OCI-LY1 (cell line): ENCODE measurements at regions not wholly inside any gene's neighbourhood (a gene's known extent, or its start where the extent isn't known, plus 50 kb on each side); places are given as distances from the start of the nearest gene placed in this dataset.

ENCODE experiments used
- H2AFZ ChIP-seq: fragments of 200-600 bp; sonication (generic), shearing (Covaris generic); 2 replicates; pipeline ENCODE4 v1.6.0; 2014; ENCODE audit warnings: antibody characterized with exemption, mild to moderate bottlenecking, low read length
- H3F3A ChIP-seq: fragments of 200-600 bp; sonication (generic), shearing (Covaris generic); 2 replicates; pipeline ENCODE4 v1.6.0; 2014; ENCODE audit warnings: mild to moderate bottlenecking, antibody characterized with exemption, low read length, moderate library complexity; ENCODE audit not compliant: insufficient read depth
- H3K27ac ChIP-seq: fragments of 200-600 bp; sonication (generic); 2 replicates; pipeline ENCODE4 v1.5.1; 2014; ENCODE audit warnings: low read length, mixed run types, mild to moderate bottlenecking, low read depth; ENCODE audit not compliant: poor library complexity, severe bottlenecking
- H3K27me3 ChIP-seq: fragments of 200-600 bp; sonication (generic); 2 replicates; pipeline ENCODE4 v1.6.0; 2014; ENCODE audit warnings: antibody characterized with exemption, mild to moderate bottlenecking, low read length, moderate library complexity; ENCODE audit not compliant: insufficient read depth
- H3K36me3 ChIP-seq: fragments of 200-600 bp; sonication (generic); 2 replicates; pipeline ENCODE4 v1.6.1; 2014; ENCODE audit warnings: mild to moderate bottlenecking, antibody characterized with exemption, low read length, moderate library complexity, mixed read lengths; ENCODE audit not compliant: insufficient read depth
- H3K4me1 ChIP-seq: fragments of 200-600 bp; sonication (generic); 2 replicates; pipeline ENCODE4 v1.5.1; 2014; ENCODE audit warnings: mild to moderate bottlenecking, low read length, moderate library complexity; ENCODE audit not compliant: insufficient read depth, severe bottlenecking
- H3K4me2 ChIP-seq: fragments of 200-600 bp; sonication (generic), shearing (Covaris generic); 2 replicates; pipeline ENCODE4 v1.6.1; 2014; ENCODE audit warnings: low read length
- H3K4me3 ChIP-seq: fragments of 200-600 bp; sonication (generic); 2 replicates; pipeline ENCODE4 v1.5.1; 2014; ENCODE audit warnings: low read length, low read depth, mild to moderate bottlenecking, mixed read lengths; ENCODE audit not compliant: poor library complexity, severe bottlenecking
- H3K79me2 ChIP-seq: fragments of 200-600 bp; shearing (Covaris generic); 2 replicates; pipeline ENCODE4 v1.6.1; 2016; ENCODE audit warnings: mixed run types, low read length, mixed read lengths; ENCODE audit not compliant: insufficient read depth
- H3K9ac ChIP-seq: fragments of 200-600 bp; sonication (generic), shearing (Covaris generic); 2 replicates; pipeline ENCODE4 v1.6.1; 2014; ENCODE audit warnings: mild to moderate bottlenecking, low read length, mixed read lengths
- H3K9me2 ChIP-seq: fragments of 200-600 bp; sonication (generic), shearing (Covaris generic); 2 replicates; pipeline ENCODE4 v1.6.1; 2014; ENCODE audit warnings: low read depth, mild to moderate bottlenecking, low read length, mixed read lengths
- H3K9me3 ChIP-seq: fragments of 200-600 bp; shearing (Covaris generic); 2 replicates; pipeline ENCODE4 v1.6.1; 2014; ENCODE audit warnings: low read length, mixed read lengths
- H4K20me1 ChIP-seq: fragments of 200-600 bp; sonication (generic), shearing (Covaris generic); 2 replicates; pipeline ENCODE4 v1.6.0; 2016; ENCODE audit warnings: mild to moderate bottlenecking, low read length; ENCODE audit not compliant: insufficient read depth
- EZH2 ChIP-seq: fragments of 200-600 bp; sonication (generic), shearing (Covaris generic); IDR thresholded peaks from 2 replicates; pipeline ENCODE4 v1.8.0; 2017; ENCODE audit warnings: borderline replicate concordance, mixed run types, mild to moderate bottlenecking, antibody characterized with exemption, low read length, moderate library complexity, mixed read lengths
- TF ChIP-seq, protein P1 (sequence below): fragments of 200-600 bp; sonication (generic), shearing (Covaris generic); IDR thresholded peaks from 2 replicates; pipeline ENCODE4 v1.5.1; 2017; ENCODE audit warnings: mild to moderate bottlenecking, antibody characterized with exemption, low read length, moderate library complexity, mixed read lengths

DNA sequence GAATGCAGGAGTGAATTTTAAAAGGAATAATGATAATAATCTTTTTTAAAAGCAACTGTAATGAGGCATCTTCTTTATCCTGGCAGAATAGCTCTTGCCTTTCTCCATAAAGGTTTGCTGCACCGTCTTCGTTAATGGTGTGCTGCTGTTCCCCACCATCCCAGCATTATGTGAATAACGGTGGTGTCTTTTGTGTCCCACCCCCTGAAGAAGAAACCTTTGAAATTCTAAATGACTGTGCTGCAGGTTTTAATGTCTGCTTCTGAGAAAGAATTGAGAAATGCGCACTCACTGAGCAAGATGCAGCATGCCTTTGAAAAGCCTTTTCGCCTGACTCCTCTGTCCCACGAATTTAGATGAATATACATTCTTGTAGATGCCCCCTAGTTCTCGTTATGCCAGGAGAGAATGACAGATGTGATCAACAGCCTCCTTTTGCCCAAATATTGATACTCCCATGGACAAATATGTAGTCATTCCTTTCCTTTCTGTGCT is 246.1 kb upstream of the ZNF462 start:
- Histone ChIP-seq H3K79me2 (no peaks in the 10 kb centered on the region), H3K36me3 (no peaks in the 10 kb centered on the region), H3F3A (no peaks in the 10 kb centered on the region), H3K9ac (no peak overlapping the region), H3K27me3 (no peaks in the 10 kb centered on the region), H3K9me2 (no peaks in the 10 kb centered on the region), H2AFZ (no peak overlapping the region), H3K27ac (no peak overlapping the region), H4K20me1 (no peaks in the 10 kb centered on the region), H3K4me1 (no peaks in the 10 kb centered on the region), H3K4me3 (no peak overlapping the region), H3K9me3 (no peaks in the 10 kb centered on the region), H3K4me2 (no peak overlapping the region)
- TF ChIP-seq, protein P1, sequence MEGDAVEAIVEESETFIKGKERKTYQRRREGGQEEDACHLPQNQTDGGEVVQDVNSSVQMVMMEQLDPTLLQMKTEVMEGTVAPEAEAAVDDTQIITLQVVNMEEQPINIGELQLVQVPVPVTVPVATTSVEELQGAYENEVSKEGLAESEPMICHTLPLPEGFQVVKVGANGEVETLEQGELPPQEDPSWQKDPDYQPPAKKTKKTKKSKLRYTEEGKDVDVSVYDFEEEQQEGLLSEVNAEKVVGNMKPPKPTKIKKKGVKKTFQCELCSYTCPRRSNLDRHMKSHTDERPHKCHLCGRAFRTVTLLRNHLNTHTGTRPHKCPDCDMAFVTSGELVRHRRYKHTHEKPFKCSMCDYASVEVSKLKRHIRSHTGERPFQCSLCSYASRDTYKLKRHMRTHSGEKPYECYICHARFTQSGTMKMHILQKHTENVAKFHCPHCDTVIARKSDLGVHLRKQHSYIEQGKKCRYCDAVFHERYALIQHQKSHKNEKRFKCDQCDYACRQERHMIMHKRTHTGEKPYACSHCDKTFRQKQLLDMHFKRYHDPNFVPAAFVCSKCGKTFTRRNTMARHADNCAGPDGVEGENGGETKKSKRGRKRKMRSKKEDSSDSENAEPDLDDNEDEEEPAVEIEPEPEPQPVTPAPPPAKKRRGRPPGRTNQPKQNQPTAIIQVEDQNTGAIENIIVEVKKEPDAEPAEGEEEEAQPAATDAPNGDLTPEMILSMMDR: no peak
- TF ChIP-seq EZH2: no peak

DNA sequence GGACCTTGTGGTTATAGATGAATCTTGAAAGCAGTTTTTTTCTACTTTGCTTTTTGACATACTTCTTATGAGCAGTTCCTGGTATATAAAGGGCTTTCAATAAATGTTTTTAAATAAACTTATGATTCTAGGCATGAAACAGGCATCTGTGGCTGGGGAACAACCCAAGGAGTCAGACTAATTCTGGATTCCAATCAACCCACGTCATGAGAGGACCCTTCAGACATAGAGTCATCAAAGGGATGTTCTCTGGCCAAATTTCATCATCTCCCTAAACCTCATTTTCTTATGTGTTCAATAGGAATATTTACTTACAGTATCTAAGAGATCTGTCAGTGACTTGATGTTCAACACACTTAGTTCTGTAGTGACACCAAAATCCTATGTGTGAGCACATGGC is 243.8 kb upstream of the ZNF462 start:
- no peaks in the 10 kb centered on the region for H3K79me2 ChIP-seq
- no peaks in the 10 kb centered on the region for H4K20me1 ChIP-seq
- H3K4me3 ChIP-seq: no peak overlapping the region
- no peaks in the 10 kb centered on the region for H3K36me3 ChIP-seq
- H3K9ac ChIP-seq: no peak overlapping the region
- no peak overlapping the region for H2AFZ ChIP-seq
- no peak for TF ChIP-seq EZH2
- TF ChIP-seq, protein P1: no peak
- H3K9me3 ChIP-seq: no peaks in the 10 kb centered on the region
- no peaks in the 10 kb centered on the region for H3K4me1 ChIP-seq
- H3K27me3 ChIP-seq: no peaks in the 10 kb centered on the region
- H3K9me2 ChIP-seq: no peaks in the 10 kb centered on the region
- no peak overlapping the region for H3K27ac ChIP-seq
- no peak overlapping the region for H3K4me2 ChIP-seq
- no peaks in the 10 kb centered on the region for H3F3A ChIP-seq

DNA sequence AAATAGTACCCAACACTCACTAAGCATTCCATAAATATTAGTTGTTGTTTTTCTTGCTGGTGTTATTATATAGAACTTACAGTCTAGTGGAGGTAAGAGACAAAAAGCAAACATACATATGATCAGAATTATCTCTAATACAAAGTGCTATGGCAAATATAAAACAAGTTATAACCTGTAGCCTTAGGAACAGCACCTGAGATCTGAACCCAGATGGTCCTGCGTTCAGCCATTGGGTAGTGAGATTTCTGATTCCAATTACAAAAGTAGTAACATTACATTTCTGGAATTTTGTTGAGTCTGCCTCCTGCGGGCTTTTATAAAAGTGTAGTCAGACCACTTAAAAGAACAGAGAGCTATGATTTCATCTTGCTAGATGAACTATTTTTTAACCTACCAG is 242.9 kb upstream of the ZNF462 start:
- H2AFZ ChIP-seq: no peak overlapping the region
- H3K27ac ChIP-seq: no peak overlapping the region
- no peaks in the 10 kb centered on the region for H3K79me2 ChIP-seq
- H3K9me3 ChIP-seq: no peaks in the 10 kb centered on the region
- H4K20me1 ChIP-seq: no peaks in the 10 kb centered on the region
- H3K27me3 ChIP-seq: no peaks in the 10 kb centered on the region
- H3K4me2 ChIP-seq: no peak overlapping the region
- H3K4me3 ChIP-seq: no peak overlapping the region
- H3F3A ChIP-seq: no peaks in the 10 kb centered on the region
- no peaks in the 10 kb centered on the region for H3K4me1 ChIP-seq
- TF ChIP-seq, protein P1: no peak
- no peak for TF ChIP-seq EZH2
- no peak overlapping the region for H3K9ac ChIP-seq
- no peaks in the 10 kb centered on the region for H3K36me3 ChIP-seq
- H3K9me2 ChIP-seq: no peaks in the 10 kb centered on the region
